Pancreas (tissue), 10 donors: ENCODE measurements at regions not wholly inside any gene's neighbourhood (a gene's known extent, or its start where the extent isn't known, plus 50 kb on each side); places are given as distances from the start of the nearest gene placed in this dataset.

Experiments
- ATAC-seq, 4 donors: fragments of 200-7000 bp; cut with Tn5 transposase; one replicate each; pipeline versions ENCODE4 v1.8.0 to v1.9.1; 2020; ENCODE audit warnings: mild to moderate bottlenecking in 4 of 4, moderate library complexity in 4 of 4
- DNase-seq, 6 donors: peaks; one replicate each; pipeline ENCODE4 v3.0.0-alpha.2; 2020
- FAIRE-seq: peaks from 2 replicates; lab custom pipeline; 2012; peaks lifted over from hg19 to GRCh38; lab: Jason Lieb, UNC
- H3K27ac ChIP-seq, 4 donors: fragments of 200-600 bp; sonication (generic); 1 replicate in 3 of 4; 2 replicates in 1 of 4; pipeline versions ENCODE4 v1.5.0 to v1.8.0; 2020
- H3K27me3 ChIP-seq, 4 donors: fragments of 200-600 bp; one replicate each; pipeline ENCODE4 v1.8.0; 2021
- H3K36me3 ChIP-seq, 3 donors: fragments of 200-600 bp; sonication (generic) in 1 of 3; one replicate each; pipeline versions ENCODE4 v1.5.0 to v1.8.0; 2020 to 2021
- H3K4me1 ChIP-seq, 3 donors: fragments of 200-600 bp; one replicate each; pipeline ENCODE4 v1.8.0; 2021
- H3K4me3 ChIP-seq, 4 donors: fragments of 200-600 bp; sonication (generic) in 2 of 4; one replicate each; pipeline versions ENCODE4 v1.5.0 to v1.8.0; 2020 to 2021
- H3K9me3 ChIP-seq, 4 donors: fragments of 200-600 bp; one replicate each; pipeline ENCODE4 v1.8.0; 2021
- CTCF ChIP-seq, 4 donors: fragments of 200-600 bp; sonication (generic) in 3 of 4; IDR thresholded peaks; one replicate each; pipeline versions ENCODE4 v1.5.0 to v1.8.0; 2021; ENCODE audit warnings: antibody characterized with exemption in 4 of 4
- WGBS, 2 donors: extraction: QIAGEN DNeasy Blood & Tissue Kit; methylation state at CpG; one replicate each; pipeline ENCODE4 v1.1.7; 2013; 5-methylcytosine and 5-hydroxymethylcytosine counted together
- intact Hi-C, 3 donors: fragments of 100-400 bp; cut with DNase I; formaldehyde crosslinking; loops; one replicate each; pipeline versions ENCODE4 v1.11.1 to v1.14.2; 2022
- donor health status: healthy with polysubstance abuse.
- donor health status: DM: no; HTN: no; CAD: no; lungs with moderate emphysema.
- donor health status: DM: no; HTN: no; CAD: no.
- donor health status: control.
- donor health status: control.
- donor health status: Bipolar disorder and iron deficiency.
- donor health status: DM: yes; HTN: yes; CAD: no.
- donor health status: DM: no; HTN: no; CAD: no.
- donor health status: DM: no; HTN: no; CAD: no.
- donor health status: DM: yes; HTN: yes; CAD: no.

DNA sequence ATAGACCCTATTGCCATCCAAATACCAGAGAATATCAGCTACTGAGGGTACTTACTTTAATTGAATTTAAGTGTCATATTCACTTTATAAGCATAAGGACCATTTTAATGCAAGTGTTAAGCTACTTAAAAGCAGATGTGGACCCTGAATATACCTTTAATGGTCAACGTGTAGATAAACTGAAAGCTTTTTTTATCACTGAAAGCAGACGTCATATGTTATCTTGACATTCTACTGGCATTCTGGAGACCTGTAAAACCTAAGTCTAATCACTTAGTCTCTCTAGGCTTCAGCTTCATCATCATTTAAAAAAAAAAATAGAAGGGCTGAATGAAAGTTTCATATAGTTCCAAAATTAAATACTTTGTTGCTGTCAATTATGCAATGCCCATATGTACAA, 116.5 kb downstream of the ELAPOR2 start:
- Histone ChIP-seq H3K9me3 (no peaks in the 10 kb centered on the region), H3K4me1 (no peaks in the 10 kb centered on the region), H3K27me3 (no peaks in the 10 kb centered on the region), H3K27ac (no peak overlapping the region), H3K36me3 (no peaks in the 10 kb centered on the region), H3K4me3 (no peak overlapping the region)
- FAIRE-seq (no peak), ATAC-seq (no peak), DNase-seq (no peak)
- TF ChIP-seq CTCF (IDR thresholded peaks at IDR 0.05) = no peak
- 34% methylated on average over 2 of the region's 2 CpGs for WGBS, 2 donors
- intact Hi-C loops = loop anchor here in 2 of 3 donors (5.0 to 10.0 kb wide), 2 partner anchors 202 to 294 kb away; no protein-coding TSS in a partner anchor

GRCh38 chr7:86942081-86942480, 117.4 kb downstream of the ELAPOR2 start:
- no peaks in the 10 kb centered on the region for H3K27me3 ChIP-seq
- no peak overlapping the region for H3K27ac ChIP-seq
- H3K4me1 ChIP-seq = no peaks in the 10 kb centered on the region
- DNase-seq (no peak), ATAC-seq (no peak), FAIRE-seq (no peak)
- intact Hi-C loops = loop anchor here in 2 of 3 donors (5.0 to 10.0 kb wide), 2 partner anchors 203 to 295 kb away; no protein-coding TSS in a partner anchor
- H3K9me3 ChIP-seq = no peaks in the 10 kb centered on the region
- no peaks in the 10 kb centered on the region for H3K36me3 ChIP-seq
- TF ChIP-seq CTCF (IDR thresholded peaks at IDR 0.05) = no peak
- no peak overlapping the region for H3K4me3 ChIP-seq
- WGBS, 2 donors = 80 to 84% methylated on average over 2 of the region's 2 CpGs

DNA sequence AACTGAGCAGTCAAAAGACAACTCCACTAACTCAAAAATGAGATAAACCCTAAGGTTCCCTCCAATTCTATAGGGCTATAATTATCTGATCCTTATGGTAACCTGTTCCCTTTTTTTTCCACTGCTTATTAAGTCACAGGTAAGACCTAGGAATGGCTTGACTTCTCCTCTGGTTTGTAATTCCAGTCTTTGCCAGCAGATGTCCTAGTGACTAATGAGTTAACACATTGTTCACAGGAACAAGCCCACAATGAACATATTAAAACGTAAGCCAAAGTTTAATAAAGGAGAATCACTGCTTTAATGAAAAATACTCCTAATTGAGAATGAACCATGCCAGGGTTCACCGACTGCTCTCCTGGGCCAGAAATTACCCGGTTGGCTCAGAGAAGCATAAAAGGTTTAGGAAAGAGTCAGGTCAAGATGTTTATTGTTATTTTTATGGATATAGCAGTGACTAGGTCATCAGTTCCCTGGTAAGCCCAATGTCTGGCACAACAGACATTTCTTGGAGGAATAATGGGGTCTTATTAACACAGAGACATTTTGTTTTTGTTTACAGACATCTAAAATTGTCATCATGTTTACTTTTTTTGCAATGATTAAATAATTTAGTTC, 120.1 kb downstream of the ELAPOR2 start:
- Histone ChIP-seq H3K9me3 (no peaks in the 10 kb centered on the region), H3K4me3 (no peak overlapping the region), H3K4me1 (no peaks in the 10 kb centered on the region), H3K27ac (no peak overlapping the region), H3K27me3 (no peaks in the 10 kb centered on the region), H3K36me3 (no peaks in the 10 kb centered on the region)
- intact Hi-C loops = loop anchor here in 1 of 3 donors (10.0 kb wide), 1 partner anchor 205 kb away; no protein-coding TSS in a partner anchor
- 3 to 5% methylated on average over 3 of the region's 3 CpGs for WGBS, 2 donors
- peak in 3 of 6 donors; percentile 34 to 62 (median 38) for DNase-seq
- TF ChIP-seq CTCF (IDR thresholded peaks at IDR 0.05) = peak; percentile 20 to 65 (median 48)
- peak; percentile 68 to 90 (median 90) for ATAC-seq
- FAIRE-seq = peak; percentile 92

DNA sequence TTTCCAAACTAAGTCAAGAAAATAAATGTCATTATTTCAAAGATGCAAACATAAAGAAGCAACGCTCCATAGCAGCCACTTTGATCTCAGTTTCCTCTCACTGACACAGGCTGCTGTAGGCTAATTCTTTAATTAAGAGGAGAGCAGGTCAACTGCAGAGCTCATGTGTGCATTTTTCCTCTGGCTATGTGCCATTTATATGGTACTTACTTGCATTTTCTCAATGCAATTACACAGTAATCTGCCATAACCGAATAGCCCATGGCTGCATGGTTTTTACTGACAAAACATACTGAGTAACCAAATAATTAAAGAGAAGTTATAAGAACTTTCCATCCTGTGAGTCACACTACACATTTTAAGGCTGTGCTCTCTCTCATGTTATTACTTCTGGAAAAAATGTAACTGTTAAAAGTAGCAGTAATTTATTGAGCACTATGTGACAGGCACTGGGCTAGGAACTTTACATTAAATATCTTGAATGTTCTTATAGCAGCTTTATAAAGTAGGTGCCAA, 122.0 kb downstream of the ELAPOR2 start:
- Histone ChIP-seq H3K4me1 (no peaks in the 10 kb centered on the region), H3K4me3 (no peak overlapping the region), H3K27me3 (no peaks in the 10 kb centered on the region), H3K36me3 (no peaks in the 10 kb centered on the region), H3K27ac (no peak overlapping the region), H3K9me3 (no peaks in the 10 kb centered on the region)
- ATAC-seq (no peak), DNase-seq (no peak), FAIRE-seq (no peak)
- no peak for TF ChIP-seq CTCF (IDR thresholded peaks at IDR 0.05)
- intact Hi-C loops = loop anchor here in 1 of 3 donors (10.0 kb wide), 1 partner anchor 207 kb away; no protein-coding TSS in a partner anchor
- 77 to 83% methylated on average over 2 of the region's 2 CpGs for WGBS, 2 donors
